GM23338 (cell line): ENCODE measurements at regions not wholly inside any gene's neighbourhood (a gene's known extent, or its start where the extent isn't known, plus 50 kb on each side); places are given as distances from the start of the nearest gene placed in this dataset.

Source experiments
- ATAC-seq: fragments of 200-7000 bp; cut with Tn5 transposase; 3 replicates; pipeline ENCODE4 v1.9.1; 2020
- DNase-seq: peaks from one replicate; pipeline ENCODE4 v3.0.0-alpha.2; 2015; ENCODE audit warnings: low spot score
- H2AFZ ChIP-seq: fragments of 200-600 bp; sonication (generic); 2 replicates; pipeline ENCODE4 v1.8.0; 2016; ENCODE audit warnings: antibody characterized with exemption, mild to moderate bottlenecking, moderate library complexity
- H3F3A ChIP-seq: fragments of 200-600 bp; sonication (generic); replicated peaks from 2 replicates; pipeline ENCODE4 v1.8.0; 2017; ENCODE audit warnings: antibody characterized with exemption, mixed run types, low read depth
- H3K27ac ChIP-seq: fragments of 200-600 bp; sonication (generic); 2 replicates; pipeline ENCODE4 v1.6.1; 2016; ENCODE audit warnings: low read depth
- H3K27me3 ChIP-seq: fragments of 200-600 bp; sonication (generic); 2 replicates; pipeline ENCODE4 v1.8.0; 2016; ENCODE audit warnings: mild to moderate bottlenecking, mixed run types, moderate library complexity; ENCODE audit not compliant: insufficient read depth
- H3K36me3 ChIP-seq: fragments of 200-600 bp; sonication (generic); 2 replicates; pipeline ENCODE4 v1.8.0; 2016; ENCODE audit warnings: mild to moderate bottlenecking; ENCODE audit not compliant: insufficient read depth
- H3K4me1 ChIP-seq: fragments of 200-600 bp; sonication (generic); 2 replicates; pipeline ENCODE4 v1.8.0; 2016; ENCODE audit warnings: mild to moderate bottlenecking, moderate library complexity; ENCODE audit not compliant: insufficient read depth
- H3K4me2 ChIP-seq: fragments of 200-600 bp; sonication (generic); 2 replicates; pipeline ENCODE4 v1.7.1; 2017; ENCODE audit warnings: mixed run types
- H3K4me3 ChIP-seq: fragments of 200-600 bp; sonication (generic); 2 replicates; pipeline ENCODE4 v1.6.1; 2016; ENCODE audit warnings: mixed run types
- H3K79me2 ChIP-seq: fragments of 200-600 bp; sonication (generic); replicated peaks from 2 replicates; pipeline ENCODE4 v1.8.0; 2017; ENCODE audit warnings: mild to moderate bottlenecking; ENCODE audit not compliant: insufficient read depth
- H3K9me2 ChIP-seq: fragments of 200-600 bp; sonication (generic); 2 replicates; pipeline ENCODE4 v1.8.0; 2017; ENCODE audit not compliant: insufficient read depth
- H4K20me1 ChIP-seq: fragments of 200-600 bp; sonication (generic); replicated peaks from 2 replicates; pipeline ENCODE4 v1.8.0; 2017; ENCODE audit warnings: mild to moderate bottlenecking; ENCODE audit not compliant: insufficient read depth
- H3K27ac Mint-ChIP-seq: 2 replicates; pipeline ENCODE4 v1.8.0; 2020; ENCODE audit warnings: inconsistent platforms, mild to moderate bottlenecking, moderate library complexity, mixed read lengths
- H3K27me3 Mint-ChIP-seq: 3 replicates; pipeline ENCODE4 v1.8.0; 2022; ENCODE audit warnings: low read depth, mild to moderate bottlenecking, moderate library complexity, mixed read lengths, inconsistent platforms; ENCODE audit not compliant: insufficient read depth, poor library complexity
- H3K36me3 Mint-ChIP-seq: 3 replicates; pipeline ENCODE4 v1.8.0; 2021; ENCODE audit warnings: low read depth, mild to moderate bottlenecking, inconsistent platforms, moderate library complexity, mixed read lengths
- H3K4me1 Mint-ChIP-seq: 3 replicates; pipeline ENCODE4 v1.8.0; 2020; ENCODE audit warnings: mild to moderate bottlenecking, inconsistent platforms, mixed read lengths
- H3K4me3 Mint-ChIP-seq: 3 replicates; pipeline ENCODE4 v1.8.0; 2021; ENCODE audit warnings: moderate library complexity, mild to moderate bottlenecking, inconsistent platforms, mixed read lengths
- H3K9me3 Mint-ChIP-seq: 3 replicates; pipeline ENCODE4 v1.8.0; 2020; ENCODE audit warnings: moderate library complexity, mild to moderate bottlenecking, inconsistent platforms, mixed read lengths
- CREB1 ChIP-seq: fragments of 250-450 bp; sonication (Bioruptor Pico); IDR thresholded peaks from 2 replicates; pipeline ENCODE4 v1.5.0; 2020; ENCODE audit warnings: low read depth, mild to moderate bottlenecking, moderate library complexity
- EZH2phosphoT487 ChIP-seq: fragments of 200-600 bp; sonication (generic); IDR thresholded peaks from one replicate; pipeline ENCODE4 v1.8.1; 2018; ENCODE audit warnings: antibody characterized with exemption; ENCODE audit not compliant: unreplicated experiment
- NANOG ChIP-seq: IDR thresholded peaks from 2 replicates; pipeline ENCODE4 v1.6.1; 2016; ENCODE audit warnings: antibody characterized with exemption, borderline replicate concordance
- POLR2AphosphoS5 ChIP-seq: IDR thresholded peaks from 2 replicates; pipeline ENCODE4 v1.6.1; 2016; ENCODE audit warnings: antibody characterized with exemption, low read depth
- REST ChIP-seq: IDR thresholded peaks from one replicate; pipeline ENCODE4 v1.6.1; 2018; ENCODE audit warnings: antibody characterized with exemption; ENCODE audit not compliant: unreplicated experiment
- ZNF114 ChIP-seq: fragments of 250-450 bp; sonication (Bioruptor Pico); IDR thresholded peaks from 2 replicates; pipeline ENCODE4 v1.5.0; 2020; ENCODE audit warnings: mild to moderate bottlenecking, moderate library complexity
- TF ChIP-seq, protein P1 (sequence below): fragments of 250-450 bp; sonication (Bioruptor Pico); IDR thresholded peaks from 2 replicates; pipeline ENCODE4 v1.5.0; 2020; ENCODE audit warnings: mild to moderate bottlenecking, moderate library complexity
- TF ChIP-seq, protein P2 (sequence below): IDR thresholded peaks from 2 replicates; pipeline ENCODE4 v1.6.1; 2016; ENCODE audit warnings: antibody characterized with exemption
- TF ChIP-seq, protein P3 (sequence below), 2 experiments: fragments of 200-600 bp in 1 of 2; sonication (generic) in 1 of 2; conservative IDR thresholded peaks; 2 replicates each; pipeline versions ENCODE4 v1.5.1 to v1.6.1; 2016 to 2017; ENCODE audit warnings: antibody characterized with exemption in 2 of 2, low read depth in 2 of 2, mild to moderate bottlenecking in 2 of 2, moderate library complexity in 1 of 2

- Histone ChIP-seq H3K4me2 (no peak overlapping the region), H3K27me3 (no peaks in the 10 kb centered on the region), H3K79me2 (no peaks in the 10 kb centered on the region), H3K9me2 (0 out of 2 replicates have a peak, but pooled peaks cover 2% of the 10 kb centered on the region), H3K36me3 (no peaks in the 10 kb centered on the region), H4K20me1 (no peaks in the 10 kb centered on the region), H3K4me1 (no peaks in the 10 kb centered on the region), H3K4me3 (no peak overlapping the region), H3F3A (no peaks in the 10 kb centered on the region), H2AFZ (no peak overlapping the region), H3K27ac (no peak overlapping the region)
- Mint-ChIP-seq H3K27me3 (peaks cover 2% of the 10 kb centered on the region), H3K36me3 (peaks cover 16% of the 10 kb centered on the region), H3K4me3 (no peak overlapping the region), H3K4me1 (no peaks in the 10 kb centered on the region), H3K9me3 (peaks cover 31% of the 10 kb centered on the region), H3K27ac (no peak overlapping the region)
- no peak for ATAC-seq
- TF ChIP-seq, protein P1, sequence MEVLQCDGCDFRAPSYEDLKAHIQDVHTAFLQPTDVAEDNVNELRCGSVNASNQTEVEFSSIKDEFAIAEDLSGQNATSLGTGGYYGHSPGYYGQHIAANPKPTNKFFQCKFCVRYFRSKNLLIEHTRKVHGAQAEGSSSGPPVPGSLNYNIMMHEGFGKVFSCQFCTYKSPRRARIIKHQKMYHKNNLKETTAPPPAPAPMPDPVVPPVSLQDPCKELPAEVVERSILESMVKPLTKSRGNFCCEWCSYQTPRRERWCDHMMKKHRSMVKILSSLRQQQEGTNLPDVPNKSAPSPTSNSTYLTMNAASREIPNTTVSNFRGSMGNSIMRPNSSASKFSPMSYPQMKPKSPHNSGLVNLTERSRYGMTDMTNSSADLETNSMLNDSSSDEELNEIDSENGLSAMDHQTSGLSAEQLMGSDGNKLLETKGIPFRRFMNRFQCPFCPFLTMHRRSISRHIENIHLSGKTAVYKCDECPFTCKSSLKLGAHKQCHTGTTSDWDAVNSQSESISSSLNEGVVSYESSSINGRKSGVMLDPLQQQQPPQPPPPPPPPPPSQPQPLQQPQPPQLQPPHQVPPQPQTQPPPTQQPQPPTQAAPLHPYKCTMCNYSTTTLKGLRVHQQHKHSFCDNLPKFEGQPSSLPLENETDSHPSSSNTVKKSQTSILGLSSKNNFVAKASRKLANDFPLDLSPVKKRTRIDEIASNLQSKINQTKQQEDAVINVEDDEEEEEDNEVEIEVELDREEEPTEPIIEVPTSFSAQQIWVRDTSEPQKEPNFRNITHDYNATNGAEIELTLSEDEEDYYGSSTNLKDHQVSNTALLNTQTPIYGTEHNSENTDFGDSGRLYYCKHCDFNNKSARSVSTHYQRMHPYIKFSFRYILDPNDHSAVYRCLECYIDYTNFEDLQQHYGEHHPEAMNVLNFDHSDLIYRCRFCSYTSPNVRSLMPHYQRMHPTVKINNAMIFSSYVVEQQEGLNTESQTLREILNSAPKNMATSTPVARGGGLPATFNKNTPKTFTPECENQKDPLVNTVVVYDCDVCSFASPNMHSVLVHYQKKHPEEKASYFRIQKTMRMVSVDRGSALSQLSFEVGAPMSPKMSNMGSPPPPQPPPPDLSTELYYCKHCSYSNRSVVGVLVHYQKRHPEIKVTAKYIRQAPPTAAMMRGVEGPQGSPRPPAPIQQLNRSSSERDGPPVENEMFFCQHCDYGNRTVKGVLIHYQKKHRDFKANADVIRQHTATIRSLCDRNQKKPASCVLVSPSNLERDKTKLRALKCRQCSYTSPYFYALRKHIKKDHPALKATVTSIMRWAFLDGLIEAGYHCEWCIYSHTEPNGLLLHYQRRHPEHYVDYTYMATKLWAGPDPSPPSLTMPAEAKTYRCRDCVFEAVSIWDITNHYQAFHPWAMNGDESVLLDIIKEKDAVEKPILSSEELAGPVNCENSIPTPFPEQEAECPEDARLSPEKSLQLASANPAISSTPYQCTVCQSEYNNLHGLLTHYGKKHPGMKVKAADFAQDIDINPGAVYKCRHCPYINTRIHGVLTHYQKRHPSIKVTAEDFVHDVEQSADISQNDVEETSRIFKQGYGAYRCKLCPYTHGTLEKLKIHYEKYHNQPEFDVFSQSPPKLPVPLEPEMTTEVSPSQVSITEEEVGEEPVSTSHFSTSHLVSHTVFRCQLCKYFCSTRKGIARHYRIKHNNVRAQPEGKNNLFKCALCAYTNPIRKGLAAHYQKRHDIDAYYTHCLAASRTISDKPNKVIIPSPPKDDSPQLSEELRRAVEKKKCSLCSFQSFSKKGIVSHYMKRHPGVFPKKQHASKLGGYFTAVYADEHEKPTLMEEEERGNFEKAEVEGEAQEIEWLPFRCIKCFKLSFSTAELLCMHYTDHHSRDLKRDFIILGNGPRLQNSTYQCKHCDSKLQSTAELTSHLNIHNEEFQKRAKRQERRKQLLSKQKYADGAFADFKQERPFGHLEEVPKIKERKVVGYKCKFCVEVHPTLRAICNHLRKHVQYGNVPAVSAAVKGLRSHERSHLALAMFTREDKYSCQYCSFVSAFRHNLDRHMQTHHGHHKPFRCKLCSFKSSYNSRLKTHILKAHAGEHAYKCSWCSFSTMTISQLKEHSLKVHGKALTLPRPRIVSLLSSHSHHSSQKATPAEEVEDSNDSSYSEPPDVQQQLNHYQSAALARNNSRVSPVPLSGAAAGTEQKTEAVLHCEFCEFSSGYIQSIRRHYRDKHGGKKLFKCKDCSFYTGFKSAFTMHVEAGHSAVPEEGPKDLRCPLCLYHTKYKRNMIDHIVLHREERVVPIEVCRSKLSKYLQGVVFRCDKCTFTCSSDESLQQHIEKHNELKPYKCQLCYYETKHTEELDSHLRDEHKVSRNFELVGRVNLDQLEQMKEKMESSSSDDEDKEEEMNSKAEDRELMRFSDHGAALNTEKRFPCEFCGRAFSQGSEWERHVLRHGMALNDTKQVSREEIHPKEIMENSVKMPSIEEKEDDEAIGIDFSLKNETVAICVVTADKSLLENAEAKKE (CRISPR knock-in tag), result no peak
- TF ChIP-seq NANOG (no peak), CREB1 (CRISPR knock-in tag) (no peak), REST (no peak), ZNF114 (CRISPR knock-in tag) (no peak), POLR2AphosphoS5 (no peak), EZH2phosphoT487 (no peak)
- TF ChIP-seq, protein P2, sequence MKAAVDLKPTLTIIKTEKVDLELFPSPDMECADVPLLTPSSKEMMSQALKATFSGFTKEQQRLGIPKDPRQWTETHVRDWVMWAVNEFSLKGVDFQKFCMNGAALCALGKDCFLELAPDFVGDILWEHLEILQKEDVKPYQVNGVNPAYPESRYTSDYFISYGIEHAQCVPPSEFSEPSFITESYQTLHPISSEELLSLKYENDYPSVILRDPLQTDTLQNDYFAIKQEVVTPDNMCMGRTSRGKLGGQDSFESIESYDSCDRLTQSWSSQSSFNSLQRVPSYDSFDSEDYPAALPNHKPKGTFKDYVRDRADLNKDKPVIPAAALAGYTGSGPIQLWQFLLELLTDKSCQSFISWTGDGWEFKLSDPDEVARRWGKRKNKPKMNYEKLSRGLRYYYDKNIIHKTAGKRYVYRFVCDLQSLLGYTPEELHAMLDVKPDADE, result no peak
- TF ChIP-seq, protein P3, sequence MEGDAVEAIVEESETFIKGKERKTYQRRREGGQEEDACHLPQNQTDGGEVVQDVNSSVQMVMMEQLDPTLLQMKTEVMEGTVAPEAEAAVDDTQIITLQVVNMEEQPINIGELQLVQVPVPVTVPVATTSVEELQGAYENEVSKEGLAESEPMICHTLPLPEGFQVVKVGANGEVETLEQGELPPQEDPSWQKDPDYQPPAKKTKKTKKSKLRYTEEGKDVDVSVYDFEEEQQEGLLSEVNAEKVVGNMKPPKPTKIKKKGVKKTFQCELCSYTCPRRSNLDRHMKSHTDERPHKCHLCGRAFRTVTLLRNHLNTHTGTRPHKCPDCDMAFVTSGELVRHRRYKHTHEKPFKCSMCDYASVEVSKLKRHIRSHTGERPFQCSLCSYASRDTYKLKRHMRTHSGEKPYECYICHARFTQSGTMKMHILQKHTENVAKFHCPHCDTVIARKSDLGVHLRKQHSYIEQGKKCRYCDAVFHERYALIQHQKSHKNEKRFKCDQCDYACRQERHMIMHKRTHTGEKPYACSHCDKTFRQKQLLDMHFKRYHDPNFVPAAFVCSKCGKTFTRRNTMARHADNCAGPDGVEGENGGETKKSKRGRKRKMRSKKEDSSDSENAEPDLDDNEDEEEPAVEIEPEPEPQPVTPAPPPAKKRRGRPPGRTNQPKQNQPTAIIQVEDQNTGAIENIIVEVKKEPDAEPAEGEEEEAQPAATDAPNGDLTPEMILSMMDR (conservative IDR thresholded peaks at IDR 0.05; ENCODE audit: low read depth in 2 of 2), result no peak
- DNase-seq, result no peak
Observed at GRCh38 chr1:71345491-71345890, 264.7 kb upstream of the ZRANB2 start.
